ENCODE measurements at regions not wholly inside any gene's neighbourhood (a gene's known extent, or its start where the extent isn't known, plus 50 kb on each side); places are given as distances from the start of the nearest gene placed in this dataset.
"Not testable (repeated sequence)": the region's sequence is repeated elsewhere in the genome, so short reads cannot be mapped to it uniquely, and the experiment has no call there.

DNA sequence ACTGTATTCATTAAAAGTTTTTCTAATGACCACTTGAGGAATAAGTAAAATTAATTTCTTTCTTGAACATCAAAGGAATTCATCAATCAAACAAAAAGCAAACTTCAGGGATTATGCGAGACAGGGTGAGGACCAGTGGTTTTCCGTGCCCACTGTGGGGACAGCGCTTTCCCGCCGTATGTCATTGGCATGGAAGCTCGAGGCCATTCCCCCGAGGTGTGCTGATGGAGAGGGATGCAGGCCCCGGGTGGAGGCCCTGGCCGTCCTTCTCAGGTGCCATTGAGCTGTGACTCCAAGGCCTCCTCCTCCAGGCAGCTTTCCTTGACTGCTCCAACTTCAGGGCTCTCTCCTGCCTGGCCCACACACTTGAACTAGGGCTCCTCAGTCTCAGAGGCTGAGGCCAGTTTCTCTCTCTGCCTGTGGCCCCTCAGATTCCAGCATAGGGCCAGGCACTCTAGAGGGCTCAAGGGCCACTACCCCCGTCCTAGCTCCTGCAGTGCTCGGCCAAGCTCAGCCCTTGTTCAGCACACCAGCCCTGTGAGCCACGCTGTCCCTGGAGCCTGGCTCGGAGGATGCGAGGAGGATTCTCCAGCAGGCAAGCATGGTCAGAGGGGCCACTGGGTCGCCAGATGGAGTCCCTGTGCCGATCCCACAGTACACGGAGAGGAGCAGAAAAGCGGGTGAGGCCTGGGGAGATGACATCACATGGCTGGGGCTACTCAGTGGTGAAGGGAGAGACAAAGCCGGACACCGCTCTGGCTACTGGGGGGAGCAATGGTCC is 248.0 kb upstream of the SGCG start:
- DNase-seq (ENCODE audit: low read depth, low spot score), result not testable (repeated sequence)

DNA sequence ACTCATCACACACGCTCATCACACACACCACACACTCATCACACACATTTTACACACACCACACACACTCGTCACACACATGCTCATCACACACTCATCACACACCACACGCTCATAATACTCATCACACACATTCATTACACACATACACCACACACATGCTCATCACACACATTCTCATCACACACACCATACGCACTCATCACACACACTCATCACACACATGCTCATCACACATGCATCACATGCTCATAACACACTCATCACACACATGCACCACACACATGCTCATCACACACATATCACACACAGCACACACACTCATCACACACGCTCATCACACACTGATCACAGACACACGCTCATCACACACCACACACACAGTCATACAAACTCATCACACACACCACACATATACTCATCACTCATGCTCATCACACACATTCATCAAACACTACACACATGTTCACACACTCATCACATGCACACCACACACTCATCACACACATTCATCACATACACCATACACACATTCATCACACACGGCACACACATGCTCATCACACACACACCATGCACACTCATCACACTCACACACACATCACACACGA is 247.1 kb upstream of the SGCG start:
- DNase-seq (ENCODE audit: low read depth, low spot score), result no peak

DNA sequence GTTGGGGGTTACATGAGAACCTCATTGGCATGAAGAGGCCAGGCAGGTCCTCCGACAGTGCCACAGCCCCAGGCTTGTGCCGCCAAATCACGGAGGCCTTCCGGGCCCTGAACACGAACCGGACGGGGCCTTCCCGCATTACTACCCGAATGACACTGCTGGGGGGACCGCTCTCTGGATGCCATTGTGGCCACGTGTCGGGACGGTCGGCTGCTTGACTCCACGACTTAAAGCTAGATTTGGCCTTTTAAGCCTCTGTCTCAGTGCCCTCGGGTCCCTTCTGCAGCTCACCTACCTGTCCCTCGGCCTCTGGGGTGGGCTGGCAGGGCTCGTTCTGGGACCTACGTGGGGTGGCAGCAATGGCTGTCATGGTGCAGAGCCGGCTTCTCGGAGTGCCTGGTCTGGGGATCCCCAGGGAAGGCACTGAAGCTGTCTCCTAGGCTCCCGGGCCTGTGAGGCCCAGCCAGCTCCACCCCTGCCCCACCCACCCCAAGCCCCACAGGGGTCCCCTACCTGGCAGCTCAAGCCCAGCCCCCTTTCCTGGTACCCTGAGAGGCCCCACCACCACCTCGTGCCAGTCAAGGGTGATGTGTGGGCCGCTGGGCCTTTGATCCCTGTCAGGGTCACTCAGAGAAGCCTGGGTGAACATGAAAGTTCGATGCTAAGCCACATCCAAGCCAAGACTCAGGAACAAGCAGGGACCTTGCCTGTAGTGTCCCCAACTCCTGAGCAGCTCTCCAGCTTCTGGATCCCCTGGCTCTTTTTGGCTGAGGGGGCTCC is 245.8 kb upstream of the SGCG start:
- no peak for DNase-seq (ENCODE audit: low read depth, low spot score)

DNA sequence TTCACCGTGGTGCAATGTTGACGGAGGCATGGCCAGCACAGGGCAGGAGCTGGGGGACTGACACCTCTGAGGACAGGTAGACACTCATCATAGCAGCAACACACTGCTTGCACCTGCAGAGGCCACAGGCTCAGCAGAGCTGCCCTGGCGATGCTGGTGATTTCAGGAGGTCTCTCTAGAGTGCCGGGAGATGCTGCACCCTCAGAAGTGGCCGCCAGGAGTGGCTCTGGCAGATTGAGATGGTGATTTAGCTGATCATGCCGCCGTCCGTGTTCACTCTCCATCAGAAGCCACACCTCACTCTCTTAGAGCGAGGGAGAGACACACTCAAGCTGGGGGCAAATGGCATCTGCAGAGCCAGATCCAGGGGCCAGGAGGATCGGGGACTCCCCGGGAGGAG is 244.6 kb upstream of the SGCG start:
- DNase-seq (ENCODE audit: low read depth, low spot score), result no peak

DNA sequence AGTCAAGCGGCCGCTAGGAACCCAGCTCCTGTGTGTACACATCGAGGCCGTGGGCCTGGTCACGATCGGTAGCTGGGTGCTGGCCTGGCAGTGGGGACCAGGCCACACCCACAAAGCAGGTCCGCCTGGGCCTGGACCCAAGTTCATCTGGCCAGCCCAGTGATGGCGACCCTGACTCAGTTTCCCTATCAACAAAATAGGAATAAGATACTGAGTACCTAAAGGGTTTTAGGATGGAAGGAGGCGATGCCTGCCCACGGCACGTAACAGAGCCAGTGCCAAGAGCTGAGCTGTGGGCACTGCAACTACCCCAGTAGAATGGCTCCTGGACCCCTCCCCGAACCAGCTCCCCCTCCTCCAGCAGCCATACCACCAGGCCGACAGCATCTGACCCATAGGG is 243.5 kb upstream of the SGCG start:
- no peak for DNase-seq (ENCODE audit: low read depth, low spot score)

DNA sequence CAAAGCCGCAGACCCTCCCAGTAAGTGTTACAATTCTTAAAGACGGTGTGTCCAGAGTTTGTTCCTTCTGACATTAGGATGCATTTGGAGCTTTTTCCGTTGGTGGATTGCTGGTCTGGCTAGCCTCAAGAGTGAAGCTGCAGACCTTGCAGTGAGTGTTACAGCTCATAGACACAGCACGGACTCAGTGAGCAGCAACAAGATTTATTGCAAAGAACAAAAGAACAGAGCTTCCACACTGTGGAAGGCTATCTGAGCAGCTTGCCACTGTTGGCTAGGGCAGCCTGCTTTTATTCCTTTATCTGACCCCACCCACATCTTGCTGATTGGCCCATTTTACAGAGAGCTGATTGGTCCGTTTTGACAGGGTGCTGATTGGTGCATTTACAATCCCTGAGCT is 242.8 kb upstream of the SGCG start:
- no peak for DNase-seq (ENCODE audit: low read depth, low spot score)

DNA sequence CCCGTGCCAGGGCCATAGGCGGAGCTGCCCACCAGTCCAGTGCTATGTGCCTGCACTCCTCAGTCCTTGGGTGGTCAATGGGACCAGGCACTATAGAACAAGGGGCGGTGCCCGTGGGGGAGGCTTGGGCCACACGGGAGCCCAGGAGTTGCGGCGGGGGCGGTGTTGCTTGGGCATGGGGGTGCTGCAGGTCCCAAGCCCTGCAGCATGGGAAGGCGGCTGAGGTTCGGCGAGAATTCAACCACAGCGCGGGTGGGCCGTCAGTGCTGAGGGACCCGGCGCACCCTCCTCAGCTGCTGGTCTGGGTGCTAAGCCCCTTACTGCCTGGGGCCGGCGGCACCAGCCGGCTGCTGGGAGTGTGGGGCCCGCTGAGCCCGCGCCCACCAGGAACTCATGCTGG is 242.2 kb upstream of the SGCG start:
- DNase-seq (ENCODE audit: low read depth, low spot score), result no peak

DNA sequence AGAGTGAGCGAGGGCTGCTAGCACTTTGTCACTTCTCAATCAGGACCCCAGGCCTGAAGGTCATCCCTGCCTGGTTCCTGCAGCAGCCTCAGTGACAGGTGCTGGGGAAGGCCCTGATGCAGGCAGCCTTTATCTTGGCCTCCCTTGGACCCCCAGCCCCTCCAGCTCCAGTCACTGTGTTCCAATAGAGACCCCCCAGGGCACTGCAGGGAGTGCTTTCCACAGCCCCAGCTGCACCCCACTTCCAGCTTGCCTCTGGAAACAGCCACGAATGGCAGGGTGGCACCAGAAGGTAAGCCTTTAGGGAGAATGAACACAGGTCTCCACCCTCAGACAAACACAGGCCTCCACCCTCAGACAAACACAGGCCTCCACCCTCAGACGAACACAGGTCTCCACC is 241.6 kb upstream of the SGCG start:
- no peak for DNase-seq (ENCODE audit: low read depth, low spot score)

DNA sequence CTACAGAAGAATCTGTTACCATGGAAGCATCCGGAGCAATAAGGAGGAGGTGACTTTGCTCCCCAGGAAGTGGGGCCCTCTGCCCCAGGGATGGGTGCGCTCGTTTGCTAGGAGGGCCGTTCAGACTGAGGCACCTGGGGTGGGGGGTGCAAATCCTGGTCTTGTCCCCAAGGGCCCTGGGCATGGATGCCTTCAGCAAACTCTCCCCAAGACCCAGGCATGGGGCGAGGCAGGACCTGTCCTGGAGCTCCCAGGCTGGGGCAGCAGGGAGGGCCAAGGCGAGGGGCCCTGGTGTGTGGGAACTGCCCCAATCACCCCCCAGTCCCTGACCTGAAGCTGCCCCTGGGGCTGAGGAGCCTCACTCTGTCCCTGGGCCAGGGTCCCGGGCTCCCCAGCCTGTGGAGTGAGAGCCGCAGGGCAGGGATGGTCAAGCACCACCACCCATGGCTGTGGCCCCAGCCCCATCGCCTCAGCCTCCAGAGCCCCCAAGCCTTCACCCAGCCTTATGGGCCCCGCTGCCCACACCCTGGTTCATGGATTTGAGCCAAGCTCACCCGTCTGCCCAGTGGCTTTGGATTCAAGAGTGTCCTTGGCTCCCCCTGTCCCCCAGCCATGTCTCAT is 240.6 kb upstream of the SGCG start:
- DNase-seq (ENCODE audit: low read depth, low spot score), result no peak

DNA sequence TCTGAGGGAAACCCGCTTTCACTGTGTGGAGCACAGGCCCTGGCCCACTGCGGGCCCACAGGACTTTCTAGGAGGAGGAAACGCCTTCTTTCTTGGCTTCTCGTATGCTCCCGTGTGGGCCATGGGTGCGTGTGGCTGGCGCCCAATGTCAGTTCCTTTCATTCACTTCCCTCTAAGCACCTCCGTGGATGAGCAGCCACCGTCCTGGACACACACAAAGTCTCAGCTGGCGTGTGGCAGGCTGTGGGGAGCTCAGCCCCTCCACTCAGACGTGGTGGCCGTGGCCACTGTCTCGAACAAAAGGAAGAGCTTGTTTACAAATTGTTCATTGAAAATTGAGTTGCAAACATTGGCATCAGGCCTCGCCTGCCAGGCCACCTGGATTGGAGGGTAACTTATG is 240.0 kb upstream of the SGCG start:
- DNase-seq (ENCODE audit: low read depth, low spot score), result no peak

DNA sequence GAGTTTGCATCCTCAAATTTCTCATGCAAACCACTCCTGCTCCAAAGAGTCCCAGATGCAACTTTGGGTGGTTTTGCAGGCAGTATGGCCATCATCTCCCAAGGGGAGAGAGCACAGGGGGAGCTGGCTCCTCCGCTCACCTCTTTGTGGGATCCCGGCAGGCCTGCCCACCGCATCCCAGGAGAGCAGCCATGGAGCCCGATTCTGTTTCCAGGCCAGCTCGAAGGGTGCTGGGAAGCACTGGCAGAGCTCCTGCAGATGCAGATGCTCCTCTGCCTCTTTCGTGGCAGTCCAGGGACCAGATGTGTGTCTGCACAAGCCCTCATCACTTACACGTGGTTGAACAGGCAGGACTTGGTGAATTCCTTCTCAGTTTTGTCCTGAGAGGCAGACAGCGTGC is 239.3 kb upstream of the SGCG start:
- DNase-seq (ENCODE audit: low read depth, low spot score), result not testable (repeated sequence)

DNA sequence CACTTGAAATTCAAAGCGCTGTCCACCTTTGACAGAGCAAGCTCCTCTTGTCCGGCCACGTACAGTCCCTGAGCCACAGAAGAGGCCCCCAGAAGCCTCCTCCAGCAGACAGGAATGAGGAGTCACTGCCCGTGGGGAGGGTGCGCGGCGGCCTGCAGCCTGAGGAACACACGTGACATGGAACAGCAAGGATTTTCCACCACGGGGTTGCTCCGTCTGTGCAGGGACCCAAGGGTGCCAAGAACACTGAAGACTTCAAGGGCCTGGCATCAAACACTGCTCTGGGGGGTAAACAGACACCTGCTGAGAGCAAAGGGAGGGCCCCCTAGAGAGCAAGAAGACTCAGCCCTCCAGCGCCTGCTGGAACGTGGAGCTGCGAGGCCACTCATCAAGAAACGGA is 237.9 kb upstream of the SGCG start:
- DNase-seq (ENCODE audit: low read depth, low spot score), result not testable (repeated sequence)

DNA sequence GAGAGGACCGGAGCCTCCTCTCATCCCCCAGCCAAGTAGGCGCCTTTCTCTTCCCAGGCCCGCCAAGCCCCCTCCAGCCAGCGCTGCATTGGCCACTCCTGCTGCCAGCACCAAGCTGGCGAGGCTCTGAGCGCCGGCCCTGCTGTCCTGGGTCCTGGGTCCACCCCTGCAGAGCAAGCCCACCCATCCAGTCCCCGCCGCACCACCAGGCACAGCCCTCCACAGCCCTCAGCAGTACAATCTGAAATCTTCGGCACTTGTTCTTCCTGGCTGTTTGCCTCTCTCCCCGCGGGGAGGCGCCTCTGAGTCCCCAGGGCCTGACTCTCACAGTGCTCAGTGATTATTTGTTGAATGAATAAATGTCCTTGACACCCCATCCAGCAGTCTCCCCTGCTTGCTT is 236.4 kb upstream of the SGCG start:
- no peak for DNase-seq (ENCODE audit: low read depth, low spot score)

DNA sequence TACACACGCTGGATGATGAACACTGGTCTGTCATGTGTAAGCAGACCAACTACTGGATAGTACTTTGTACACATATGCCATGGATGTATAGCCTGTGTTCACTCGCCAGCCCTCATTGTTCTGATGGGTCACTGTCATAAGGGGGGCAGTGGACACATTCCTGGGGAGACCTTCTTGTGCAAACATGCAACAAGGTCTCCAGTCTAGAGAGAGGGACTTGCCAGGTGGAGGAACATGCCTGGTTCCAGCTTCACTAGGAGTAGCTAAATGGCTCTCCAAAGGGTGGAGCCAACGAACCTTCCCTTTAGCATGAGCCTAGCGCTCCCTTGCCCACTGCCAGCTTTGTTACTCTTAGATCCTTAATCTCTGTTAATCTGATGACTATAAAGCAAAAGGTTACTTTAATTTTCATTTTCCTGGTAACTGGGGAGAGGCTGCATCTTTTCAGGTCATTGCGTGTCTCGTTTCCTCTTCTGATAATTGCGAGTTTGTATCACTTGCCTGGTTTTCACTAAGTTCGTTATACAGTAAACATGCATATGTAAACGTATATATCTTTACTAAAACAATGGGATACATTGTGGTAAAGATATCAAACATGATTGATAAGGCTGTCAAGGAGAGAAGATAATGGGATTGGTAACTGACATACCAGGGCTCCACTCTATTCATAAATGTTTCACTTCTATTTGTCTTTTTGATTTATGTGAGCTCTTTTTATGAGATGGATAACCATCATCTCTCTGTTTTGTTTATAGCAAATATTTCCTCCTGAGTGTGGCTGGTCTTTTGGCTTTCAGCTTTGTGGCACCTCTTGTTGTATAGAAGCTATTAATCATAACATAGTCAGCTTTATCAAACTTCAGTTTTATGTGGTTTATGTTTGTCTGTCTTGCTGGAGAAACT is 235.2 kb upstream of the SGCG start:
- no peak for DNase-seq (ENCODE audit: low read depth, low spot score)

DNA sequence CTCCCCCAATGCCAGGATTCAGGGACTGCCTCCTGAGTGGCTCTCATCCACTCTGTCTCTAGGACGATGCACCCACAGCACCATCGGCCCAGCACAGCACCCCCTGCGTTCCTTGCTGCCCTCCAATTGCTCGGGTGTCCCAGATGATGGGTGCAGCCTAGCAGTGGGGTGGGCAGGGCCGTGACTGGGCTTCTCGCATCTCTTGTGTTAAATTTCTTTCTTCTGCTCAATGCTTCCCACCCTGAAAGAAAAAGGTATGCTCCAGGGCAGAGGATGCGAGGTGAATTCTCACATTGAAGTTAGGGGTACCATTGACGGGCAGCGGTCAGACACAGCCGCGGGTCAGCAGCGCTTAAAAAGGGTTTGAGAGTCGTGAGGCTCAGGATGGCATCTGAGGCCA is 232.4 kb upstream of the SGCG start:
- DNase-seq (ENCODE audit: low read depth, low spot score), result no peak

DNA sequence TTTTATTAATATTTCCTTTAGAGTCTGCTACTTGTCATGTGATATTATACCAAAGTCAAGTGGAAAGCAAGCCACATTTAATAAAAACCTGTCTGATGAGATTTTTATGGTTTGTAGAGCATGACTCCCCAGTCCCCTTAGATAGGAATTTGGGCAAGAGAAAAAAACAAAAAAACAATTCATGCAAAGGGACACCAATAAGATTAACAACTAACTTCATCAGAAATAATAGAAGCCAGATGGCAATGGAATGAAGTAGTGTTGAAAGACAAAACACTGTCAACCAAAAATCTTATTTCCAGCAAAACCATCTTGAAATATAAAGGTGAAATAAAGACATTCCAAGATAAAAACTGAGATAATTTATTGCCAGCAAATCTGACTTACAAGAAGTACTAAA is 228.8 kb upstream of the SGCG start:
- not testable (repeated sequence) for DNase-seq (ENCODE audit: low read depth, low spot score)

DNA sequence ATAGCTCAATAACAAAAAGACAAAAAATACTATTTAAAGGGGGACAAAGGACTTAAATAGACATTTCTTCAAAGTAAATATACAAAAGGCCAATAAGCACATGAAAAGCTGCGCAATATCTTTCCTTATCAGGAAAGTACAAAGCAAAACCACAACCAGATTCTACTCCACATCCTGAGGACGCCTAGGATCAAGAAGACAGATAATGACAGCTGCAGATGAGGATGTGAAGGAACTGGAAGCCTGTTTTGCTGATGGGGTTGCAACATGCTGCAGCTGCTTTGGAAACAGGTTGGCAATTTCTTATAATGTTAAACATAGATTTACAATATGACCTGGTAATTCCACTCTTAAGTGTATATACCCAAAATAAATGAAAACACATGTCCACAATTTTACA is 225.6 kb upstream of the SGCG start:
- DNase-seq (ENCODE audit: low read depth, low spot score), result not testable (repeated sequence)

DNA sequence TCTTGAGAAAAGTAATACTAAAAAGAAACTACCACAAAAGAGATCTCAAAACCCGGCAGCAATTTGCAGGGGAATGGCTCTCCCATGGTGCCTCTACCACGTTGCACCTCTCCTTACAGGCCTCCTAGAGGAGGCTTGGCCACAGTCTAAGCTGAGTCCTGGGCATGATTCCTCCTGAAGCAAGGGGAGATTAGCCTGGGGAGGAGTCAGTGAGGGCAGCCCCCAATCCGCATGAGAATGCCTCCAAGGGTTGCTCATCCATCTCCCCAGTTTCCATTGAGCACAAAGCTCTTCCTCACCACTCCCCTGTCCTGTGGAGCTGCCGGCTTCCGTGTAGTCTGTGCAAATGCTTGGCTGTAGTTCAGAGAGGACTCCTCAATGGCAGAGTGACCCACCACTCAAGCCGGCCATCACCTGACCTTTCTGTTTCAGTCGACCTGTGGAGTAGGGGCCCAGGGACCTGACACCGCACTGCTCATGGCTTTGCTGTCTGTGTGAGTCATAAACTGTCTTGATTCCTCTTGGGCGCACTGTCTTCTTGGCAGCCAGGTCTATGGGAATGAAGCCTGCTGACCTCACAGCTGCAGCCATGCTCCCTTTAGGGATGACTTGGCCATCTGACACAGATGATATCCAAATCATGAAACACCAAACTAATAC is 224.2 kb upstream of the SGCG start:
- DNase-seq (ENCODE audit: low read depth, low spot score), result not testable (repeated sequence)

DNA sequence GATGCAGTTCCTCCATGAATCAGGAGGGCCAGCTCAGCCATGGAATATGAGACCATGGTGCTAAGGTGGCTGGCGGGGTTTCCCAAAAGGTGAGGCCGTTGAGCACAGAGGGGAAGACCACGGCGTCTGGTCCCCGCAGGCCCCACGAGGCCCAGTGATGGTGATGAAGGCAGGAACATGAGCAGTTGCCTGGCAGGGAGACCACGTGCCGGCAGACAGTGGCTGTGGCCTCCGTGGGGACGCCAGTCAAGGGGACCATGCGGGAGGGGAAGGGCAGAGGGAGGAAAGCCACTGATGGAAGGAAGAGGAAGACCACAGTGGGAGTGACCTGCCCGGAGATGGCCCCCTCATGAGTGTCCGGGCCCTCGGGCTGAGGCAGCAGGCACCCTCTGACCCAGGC is 220.9 kb upstream of the SGCG start:
- DNase-seq (ENCODE audit: low read depth, low spot score), result not testable (repeated sequence)

DNA sequence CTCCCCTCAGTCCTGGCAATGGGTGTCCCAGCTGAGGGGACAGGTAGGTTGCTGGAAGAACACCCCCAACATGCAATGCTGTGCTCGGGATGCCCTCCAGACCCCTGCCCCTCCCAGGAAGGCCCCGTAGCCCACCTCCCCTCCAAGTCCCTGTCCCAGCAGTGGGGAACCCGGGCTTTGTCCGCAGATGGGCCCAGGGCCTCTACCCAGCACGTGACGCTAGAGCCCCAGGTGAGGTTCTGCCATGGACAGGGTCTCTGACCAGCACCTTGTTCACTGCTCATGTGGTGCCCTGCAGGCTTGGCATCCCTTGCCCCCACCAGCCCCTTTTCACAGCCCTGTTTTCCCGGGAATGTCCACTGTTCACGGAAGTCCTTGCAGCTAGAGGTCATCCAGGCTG is 220.0 kb upstream of the SGCG start:
- DNase-seq (ENCODE audit: low read depth, low spot score), result no peak

DNA sequence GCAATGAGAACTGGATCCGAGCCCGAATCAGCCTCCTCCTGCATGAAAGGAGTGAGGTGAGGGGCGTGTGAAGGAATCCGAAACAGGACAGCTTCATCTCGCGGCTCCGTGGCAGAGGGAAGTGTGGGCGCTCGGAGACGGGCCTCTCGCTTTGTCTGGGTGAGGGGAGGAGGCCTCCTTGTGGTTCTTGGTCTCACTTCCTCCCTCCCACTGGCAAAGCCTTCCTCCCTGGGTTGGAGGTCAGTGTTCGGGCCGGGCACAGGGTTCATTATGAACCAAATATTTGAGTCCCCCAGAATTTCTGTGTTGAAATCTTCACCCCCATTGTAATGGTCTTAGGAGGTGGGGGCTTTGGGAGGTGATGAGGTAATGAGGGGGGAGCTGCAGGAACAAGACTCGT is 219.4 kb upstream of the SGCG start:
- DNase-seq (ENCODE audit: low read depth, low spot score), result not testable (repeated sequence)
